ENCODE measurements at regions not wholly inside any gene's neighbourhood (a gene's known extent, or its start where the extent isn't known, plus 50 kb on each side); places are given as distances from the start of the nearest gene placed in this dataset.

- POLR2A ChIA-PET: no interaction called here
- H3K27me3 ChIP-seq (ENCODE audit: control insufficient read depth in 2 of 2, insufficient read depth in 2 of 2, low read length in 2 of 2): no peaks in the 10 kb centered on the region
- H3K9me3 ChIP-seq (replicated peaks; ENCODE audit: control insufficient read depth, insufficient read depth, low read length): no peaks in the 10 kb centered on the region
- H3K4me1 ChIP-seq (ENCODE audit: control insufficient read depth, extremely low read depth, insufficient read depth, low read length): peaks cover 11% of the 10 kb centered on the region
- dilution Hi-C loops (cut with MboI; ENCODE audit: extremely low pct_ligation_motif_present, low sequenced_read_pairs): no loop called here
- BruUV-seq (replicated peaks): no TSS peak
- H3K79me2 ChIP-seq (ENCODE audit: control insufficient read depth, insufficient read depth, low read length): no peaks in the 10 kb centered on the region
- no peak overlapping the region for H2AFZ ChIP-seq (ENCODE audit: low read depth, low read length)
- CTCF ChIA-PET: no interaction called here
- no peak overlapping the region for H3K27ac ChIP-seq (ENCODE audit: insufficient read depth, low read depth, low read length)
- H3K36me3 ChIP-seq (ENCODE audit: control insufficient read depth in 2 of 2, extremely low read depth in 1 of 2, insufficient read depth in 2 of 2, low read length in 2 of 2): no peaks in the 10 kb centered on the region
- no peaks in the 10 kb centered on the region for H4K20me1 ChIP-seq (replicated peaks; ENCODE audit: control insufficient read depth, extremely low read depth, insufficient read depth, low read length)
- H3K9ac ChIP-seq (replicated peaks; ENCODE audit: extremely low read depth, insufficient read depth, low read length): no peak overlapping the region
- DNase-seq (ENCODE audit: low read depth, low spot score): no peak
- no peak for FAIRE-seq
- no peak for TF ChIP-seq GATA2 (IDR thresholded peaks at IDR 0.05; ENCODE audit: insufficient read depth, insufficient read length, low read depth, low read length)
- no peak for TF ChIP-seq POLR2A (IDR thresholded peaks at IDR 0.05; ENCODE audit: low read depth, low read length)
- no peak overlapping the region for H3K4me3 ChIP-seq (replicated peaks in 1 of 3; ENCODE audit: insufficient read depth in 1 of 3, low read depth in 1 of 3, low read length in 3 of 3)
- no peaks in the 10 kb centered on the region for H3K9me1 ChIP-seq (replicated peaks; ENCODE audit: control insufficient read depth, extremely low read depth, insufficient read depth, low read length)
- intact Hi-C loops (cut with micrococcal nuclease): no loop called here
- H3K4me2 ChIP-seq (ENCODE audit: insufficient read depth, low read length): no peak overlapping the region
Measured at GRCh38 chr5:142463904-142464303, 139.1 kb upstream of the SPRY4 start.

- ChIA-PET CTCF (interaction anchor here (0.7 to 0.9 kb wide), 2 partner anchors 96 to 136 kb away, joined by 3 read pairs; partner anchors contain the start of gene SPRY4), POLR2A (no interaction called here)
- no peak for FAIRE-seq
- no TSS peak for BruUV-seq (replicated peaks)
- Histone ChIP-seq H3K4me2 (ENCODE audit: insufficient read depth, low read length) (no peak overlapping the region), H3K4me3 (replicated peaks in 1 of 3; ENCODE audit: insufficient read depth in 1 of 3, low read depth in 1 of 3, low read length in 3 of 3) (no peak overlapping the region), H3K9me1 (replicated peaks; ENCODE audit: control insufficient read depth, extremely low read depth, insufficient read depth, low read length) (no peaks in the 10 kb centered on the region), H4K20me1 (replicated peaks; ENCODE audit: control insufficient read depth, extremely low read depth, insufficient read depth, low read length) (no peaks in the 10 kb centered on the region), H3K9me3 (replicated peaks; ENCODE audit: control insufficient read depth, insufficient read depth, low read length) (no peaks in the 10 kb centered on the region), H3K79me2 (ENCODE audit: control insufficient read depth, insufficient read depth, low read length) (no peaks in the 10 kb centered on the region), H3K4me1 (ENCODE audit: control insufficient read depth, extremely low read depth, insufficient read depth, low read length) (peaks cover 3% of the 10 kb centered on the region), H3K27me3 (ENCODE audit: control insufficient read depth in 2 of 2, insufficient read depth in 2 of 2, low read length in 2 of 2) (no peaks in the 10 kb centered on the region), H3K9ac (replicated peaks; ENCODE audit: extremely low read depth, insufficient read depth, low read length) (no peak overlapping the region), H2AFZ (ENCODE audit: low read depth, low read length) (no peak overlapping the region), H3K36me3 (ENCODE audit: control insufficient read depth in 2 of 2, extremely low read depth in 1 of 2, insufficient read depth in 2 of 2, low read length in 2 of 2) (no peaks in the 10 kb centered on the region), H3K27ac (ENCODE audit: insufficient read depth, low read depth, low read length) (no peak overlapping the region)
- no peak for DNase-seq (ENCODE audit: low read depth, low spot score)
- dilution Hi-C loops (cut with MboI; ENCODE audit: extremely low pct_ligation_motif_present, low sequenced_read_pairs): no loop called here
- intact Hi-C loops (cut with micrococcal nuclease): no loop called here
- no peak for TF ChIP-seq JUN (IDR thresholded peaks at IDR 0.05; ENCODE audit: borderline replicate concordance, insufficient read depth, insufficient read length, low read depth)
- TF ChIP-seq CTCF (IDR thresholded peaks at IDR 0.05; ENCODE audit: extremely low read depth in 1 of 2, insufficient read depth in 1 of 2, low read depth in 1 of 2, low read length in 2 of 2): no peak
- TF ChIP-seq MYC (IDR thresholded peaks at IDR 0.05; ENCODE audit: low read depth, low read length): no peak
- no peak for TF ChIP-seq FOS (IDR thresholded peaks at IDR 0.05; ENCODE audit: borderline replicate concordance, insufficient read depth, low read length)
- no peak for TF ChIP-seq GATA2 (IDR thresholded peaks at IDR 0.05; ENCODE audit: insufficient read depth, insufficient read length, low read depth, low read length)
- no peak for TF ChIP-seq EZH2 (IDR thresholded peaks at IDR 0.05; ENCODE audit: borderline replicate concordance, low read depth, low read length, severe bottlenecking)
- no peak for TF ChIP-seq POLR2A (IDR thresholded peaks at IDR 0.05; ENCODE audit: low read depth, low read length)
- no peak for TF ChIP-seq POLR2AphosphoS5 (IDR thresholded peaks at IDR 0.05; ENCODE audit: insufficient read depth, low read depth, low read length)
- TF ChIP-seq, protein P1, sequence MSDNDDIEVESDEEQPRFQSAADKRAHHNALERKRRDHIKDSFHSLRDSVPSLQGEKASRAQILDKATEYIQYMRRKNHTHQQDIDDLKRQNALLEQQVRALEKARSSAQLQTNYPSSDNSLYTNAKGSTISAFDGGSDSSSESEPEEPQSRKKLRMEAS (IDR thresholded peaks at IDR 0.05; ENCODE audit: insufficient read depth, insufficient read length): no peak
Measured at GRCh38 chr5:142461028-142461590, 136.3 kb upstream of the SPRY4 start.
